ENCODE measurements at regions not wholly inside any gene's neighbourhood (a gene's known extent, or its start where the extent isn't known, plus 50 kb on each side); places are given as distances from the start of the nearest gene placed in this dataset.

- TF ChIP-seq CTCF (conservative IDR thresholded peaks at IDR 0.05 in 1 of 2, IDR thresholded peaks at IDR 0.05 in 1 of 2; ENCODE audit: extremely low read depth in 1 of 2, insufficient read depth in 1 of 2, low read depth in 1 of 2, low read length in 2 of 2) (no peak), EZH2 (IDR thresholded peaks at IDR 0.05; ENCODE audit: borderline replicate concordance, low read length) (no peak)
Observed at GRCh38 chr2:159855143-159855542, 57.1 kb upstream of the CD302 start.

All from mammary epithelial cell (primary cell).